ENCODE measurements at regions not wholly inside any gene's neighbourhood (a gene's known extent, or its start where the extent isn't known, plus 50 kb on each side); places are given as distances from the start of the nearest gene placed in this dataset.

DNA sequence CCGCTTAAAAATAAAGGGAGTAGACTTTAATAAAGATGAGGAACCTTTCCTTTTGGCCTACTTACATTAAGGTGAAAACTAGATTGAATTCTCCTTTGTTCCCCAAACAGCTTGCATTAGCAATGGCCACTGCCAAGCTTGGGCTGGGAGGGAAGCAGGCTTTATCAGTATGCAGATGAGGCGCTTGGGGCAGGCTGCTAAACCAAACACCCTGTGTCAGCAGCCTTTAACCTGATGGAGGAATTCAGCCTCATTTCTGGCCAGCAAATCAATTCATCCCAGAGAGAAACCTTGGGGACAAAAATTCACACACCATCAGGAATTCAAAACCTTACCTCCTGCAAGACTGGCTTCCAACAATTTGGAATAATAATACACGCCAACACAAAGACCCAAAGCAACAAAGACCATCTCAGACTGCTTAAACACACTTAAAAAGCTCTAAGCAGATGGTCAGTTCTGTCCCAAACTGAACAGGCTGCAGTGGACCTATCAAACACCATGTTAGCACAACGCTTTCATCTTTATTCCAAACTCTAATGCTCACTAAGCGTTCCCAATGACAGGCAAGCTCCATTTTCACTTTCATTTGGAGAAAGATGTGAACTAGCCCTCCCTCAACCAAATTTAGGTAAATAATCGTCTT, 255.1 kb upstream of the CMC1 start (continued):
- TF ChIP-seq, protein P1, sequence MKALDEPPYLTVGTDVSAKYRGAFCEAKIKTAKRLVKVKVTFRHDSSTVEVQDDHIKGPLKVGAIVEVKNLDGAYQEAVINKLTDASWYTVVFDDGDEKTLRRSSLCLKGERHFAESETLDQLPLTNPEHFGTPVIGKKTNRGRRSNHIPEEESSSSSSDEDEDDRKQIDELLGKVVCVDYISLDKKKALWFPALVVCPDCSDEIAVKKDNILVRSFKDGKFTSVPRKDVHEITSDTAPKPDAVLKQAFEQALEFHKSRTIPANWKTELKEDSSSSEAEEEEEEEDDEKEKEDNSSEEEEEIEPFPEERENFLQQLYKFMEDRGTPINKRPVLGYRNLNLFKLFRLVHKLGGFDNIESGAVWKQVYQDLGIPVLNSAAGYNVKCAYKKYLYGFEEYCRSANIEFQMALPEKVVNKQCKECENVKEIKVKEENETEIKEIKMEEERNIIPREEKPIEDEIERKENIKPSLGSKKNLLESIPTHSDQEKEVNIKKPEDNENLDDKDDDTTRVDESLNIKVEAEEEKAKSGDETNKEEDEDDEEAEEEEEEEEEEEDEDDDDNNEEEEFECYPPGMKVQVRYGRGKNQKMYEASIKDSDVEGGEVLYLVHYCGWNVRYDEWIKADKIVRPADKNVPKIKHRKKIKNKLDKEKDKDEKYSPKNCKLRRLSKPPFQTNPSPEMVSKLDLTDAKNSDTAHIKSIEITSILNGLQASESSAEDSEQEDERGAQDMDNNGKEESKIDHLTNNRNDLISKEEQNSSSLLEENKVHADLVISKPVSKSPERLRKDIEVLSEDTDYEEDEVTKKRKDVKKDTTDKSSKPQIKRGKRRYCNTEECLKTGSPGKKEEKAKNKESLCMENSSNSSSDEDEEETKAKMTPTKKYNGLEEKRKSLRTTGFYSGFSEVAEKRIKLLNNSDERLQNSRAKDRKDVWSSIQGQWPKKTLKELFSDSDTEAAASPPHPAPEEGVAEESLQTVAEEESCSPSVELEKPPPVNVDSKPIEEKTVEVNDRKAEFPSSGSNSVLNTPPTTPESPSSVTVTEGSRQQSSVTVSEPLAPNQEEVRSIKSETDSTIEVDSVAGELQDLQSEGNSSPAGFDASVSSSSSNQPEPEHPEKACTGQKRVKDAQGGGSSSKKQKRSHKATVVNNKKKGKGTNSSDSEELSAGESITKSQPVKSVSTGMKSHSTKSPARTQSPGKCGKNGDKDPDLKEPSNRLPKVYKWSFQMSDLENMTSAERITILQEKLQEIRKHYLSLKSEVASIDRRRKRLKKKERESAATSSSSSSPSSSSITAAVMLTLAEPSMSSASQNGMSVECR (CRISPR knock-in tag; IDR thresholded peaks at IDR 0.05) = no peak
- TF ChIP-seq, protein P2, sequence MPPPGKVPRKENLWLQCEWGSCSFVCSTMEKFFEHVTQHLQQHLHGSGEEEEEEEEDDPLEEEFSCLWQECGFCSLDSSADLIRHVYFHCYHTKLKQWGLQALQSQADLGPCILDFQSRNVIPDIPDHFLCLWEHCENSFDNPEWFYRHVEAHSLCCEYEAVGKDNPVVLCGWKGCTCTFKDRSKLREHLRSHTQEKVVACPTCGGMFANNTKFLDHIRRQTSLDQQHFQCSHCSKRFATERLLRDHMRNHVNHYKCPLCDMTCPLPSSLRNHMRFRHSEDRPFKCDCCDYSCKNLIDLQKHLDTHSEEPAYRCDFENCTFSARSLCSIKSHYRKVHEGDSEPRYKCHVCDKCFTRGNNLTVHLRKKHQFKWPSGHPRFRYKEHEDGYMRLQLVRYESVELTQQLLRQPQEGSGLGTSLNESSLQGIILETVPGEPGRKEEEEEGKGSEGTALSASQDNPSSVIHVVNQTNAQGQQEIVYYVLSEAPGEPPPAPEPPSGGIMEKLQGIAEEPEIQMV (tag; conservative IDR thresholded peaks at IDR 0.05; ENCODE audit: low read depth) = no peak
- TF ChIP-seq SAFB (IDR thresholded peaks at IDR 0.05; ENCODE audit: borderline replicate concordance, low read depth, low read length) = no peak
- no peak for TF ChIP-seq BCL6 (CRISPR knock-in tag; IDR thresholded peaks at IDR 0.05)
- no peak for TF ChIP-seq ZNF586 (CRISPR knock-in tag; conservative IDR thresholded peaks at IDR 0.05)

Measured in K562 (cell line).